ENCODE measurements at regions not wholly inside any gene's neighbourhood (a gene's known extent, or its start where the extent isn't known, plus 50 kb on each side); places are given as distances from the start of the nearest gene placed in this dataset.

GRCh38 chr2:67812682-67813081, 250.1 kb downstream of the C1D start:
- H3K4me3 ChIP-seq (replicated peaks; ENCODE audit: low read depth, low read length): no peak overlapping the region
- H3K36me3 ChIP-seq (ENCODE audit: control insufficient read depth, insufficient read depth, low read length): no peaks in the 10 kb centered on the region
- TF ChIP-seq CTCF (IDR thresholded peaks at IDR 0.05; ENCODE audit: insufficient read depth, low read length, poor library complexity, severe bottlenecking): no peak
- no peaks in the 10 kb centered on the region for H3K27me3 ChIP-seq (replicated peaks; ENCODE audit: control insufficient read depth, insufficient read depth, low read length)
- DNase-seq (ENCODE audit: extremely low read depth, insufficient read length): no peak

GRCh38 chr2:67823726-67824125, 239.1 kb downstream of the C1D start:
- DNase-seq (ENCODE audit: extremely low read depth, insufficient read length): no peak
- TF ChIP-seq CTCF (IDR thresholded peaks at IDR 0.05; ENCODE audit: insufficient read depth, low read length, poor library complexity, severe bottlenecking): no peak
- Histone ChIP-seq H3K27me3 (replicated peaks; ENCODE audit: control insufficient read depth, insufficient read depth, low read length) (no peaks in the 10 kb centered on the region), H3K36me3 (ENCODE audit: control insufficient read depth, insufficient read depth, low read length) (no peaks in the 10 kb centered on the region), H3K4me3 (replicated peaks; ENCODE audit: low read depth, low read length) (no peak overlapping the region)

- H3K4me3 ChIP-seq (replicated peaks; ENCODE audit: low read depth, low read length): no peak overlapping the region
- DNase-seq (ENCODE audit: extremely low read depth, insufficient read length): no peak
- no peak for TF ChIP-seq CTCF (IDR thresholded peaks at IDR 0.05; ENCODE audit: insufficient read depth, low read length, poor library complexity, severe bottlenecking)
- H3K36me3 ChIP-seq (ENCODE audit: control insufficient read depth, insufficient read depth, low read length): no peaks in the 10 kb centered on the region
- H3K27me3 ChIP-seq (replicated peaks; ENCODE audit: control insufficient read depth, insufficient read depth, low read length): no peaks in the 10 kb centered on the region
These were observed 238.6 kb downstream of the C1D start for GRCh38 chr2:67824186-67824585.

- H3K36me3 ChIP-seq (ENCODE audit: control insufficient read depth, insufficient read depth, low read length): no peaks in the 10 kb centered on the region
- H3K27me3 ChIP-seq (replicated peaks; ENCODE audit: control insufficient read depth, insufficient read depth, low read length): no peaks in the 10 kb centered on the region
- no peak for DNase-seq (ENCODE audit: extremely low read depth, insufficient read length)
- no peak for TF ChIP-seq CTCF (IDR thresholded peaks at IDR 0.05; ENCODE audit: insufficient read depth, low read length, poor library complexity, severe bottlenecking)
- no peak overlapping the region for H3K4me3 ChIP-seq (replicated peaks; ENCODE audit: low read depth, low read length)
These were observed 237.3 kb downstream of the C1D start for GRCh38 chr2:67825476-67825875.

GRCh38 chr2:67828066-67828465, 234.7 kb downstream of the C1D start:
- no peak overlapping the region for H3K4me3 ChIP-seq (replicated peaks; ENCODE audit: low read depth, low read length)
- H3K36me3 ChIP-seq (ENCODE audit: control insufficient read depth, insufficient read depth, low read length): no peaks in the 10 kb centered on the region
- TF ChIP-seq CTCF (IDR thresholded peaks at IDR 0.05; ENCODE audit: insufficient read depth, low read length, poor library complexity, severe bottlenecking): no peak
- H3K27me3 ChIP-seq (replicated peaks; ENCODE audit: control insufficient read depth, insufficient read depth, low read length): no peaks in the 10 kb centered on the region
- no peak for DNase-seq (ENCODE audit: extremely low read depth, insufficient read length)

GRCh38 chr2:67829470-67829869, 233.3 kb downstream of the C1D start:
- Histone ChIP-seq H3K36me3 (ENCODE audit: control insufficient read depth, insufficient read depth, low read length) (no peaks in the 10 kb centered on the region), H3K27me3 (replicated peaks; ENCODE audit: control insufficient read depth, insufficient read depth, low read length) (no peaks in the 10 kb centered on the region), H3K4me3 (replicated peaks; ENCODE audit: low read depth, low read length) (no peak overlapping the region)
- no peak for TF ChIP-seq CTCF (IDR thresholded peaks at IDR 0.05; ENCODE audit: insufficient read depth, low read length, poor library complexity, severe bottlenecking)
- no peak for DNase-seq (ENCODE audit: extremely low read depth, insufficient read length)
